COLO668 (cell line): ENCODE measurements at regions not wholly inside any gene's neighbourhood (a gene's known extent, or its start where the extent isn't known, plus 50 kb on each side); places are given as distances from the start of the nearest gene placed in this dataset.

Experiments
- DNase-seq: peaks from one replicate; lab custom pipeline; 2025; ENCODE audit not compliant: unreplicated experiment; lab: John Stamatoyannopoulos, UW

DNA sequence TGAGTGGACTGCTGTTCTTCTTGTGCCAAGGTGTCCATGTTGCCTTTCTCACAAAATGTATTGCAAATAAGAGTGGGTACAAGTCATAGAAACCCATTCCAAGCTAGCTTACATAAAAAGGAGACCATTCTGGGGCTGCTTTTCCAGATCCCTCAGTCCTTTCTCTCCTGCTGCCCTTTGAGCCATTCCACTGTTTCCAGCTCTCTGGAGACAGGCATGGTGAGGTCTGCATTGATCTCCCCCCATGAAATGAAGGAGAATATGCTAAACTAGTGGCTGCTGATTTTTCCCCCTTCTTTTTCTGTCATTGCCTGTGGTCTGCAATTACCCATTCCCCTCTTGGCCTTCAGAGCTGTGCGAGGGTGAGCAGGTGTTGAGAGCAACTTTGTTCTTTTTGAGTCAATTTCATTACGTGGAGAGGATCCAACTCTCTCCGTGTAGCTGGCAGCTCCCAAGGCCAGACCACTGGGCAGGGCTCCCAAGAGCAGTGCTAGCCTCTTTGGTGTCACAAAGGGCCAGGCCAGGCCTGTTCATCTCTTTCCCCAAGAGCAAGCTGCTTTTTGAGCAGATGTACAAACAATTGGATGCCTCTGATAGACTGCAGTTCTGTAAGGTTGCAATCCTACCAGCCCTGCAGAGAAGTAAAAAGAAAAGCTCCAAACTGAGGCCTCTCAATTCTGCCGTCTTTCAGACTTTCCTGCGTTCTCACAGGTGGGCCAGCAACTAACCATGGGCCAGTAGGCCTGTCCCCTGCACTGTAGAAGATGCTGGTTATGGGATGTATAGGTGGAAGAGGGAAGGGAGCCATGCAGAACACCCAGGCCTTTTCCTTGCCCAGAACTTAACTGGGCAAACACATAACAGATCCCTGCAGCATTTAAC lies 96.1 kb upstream of the ARMC2 start:
- DNase-seq, result no peak

DNA sequence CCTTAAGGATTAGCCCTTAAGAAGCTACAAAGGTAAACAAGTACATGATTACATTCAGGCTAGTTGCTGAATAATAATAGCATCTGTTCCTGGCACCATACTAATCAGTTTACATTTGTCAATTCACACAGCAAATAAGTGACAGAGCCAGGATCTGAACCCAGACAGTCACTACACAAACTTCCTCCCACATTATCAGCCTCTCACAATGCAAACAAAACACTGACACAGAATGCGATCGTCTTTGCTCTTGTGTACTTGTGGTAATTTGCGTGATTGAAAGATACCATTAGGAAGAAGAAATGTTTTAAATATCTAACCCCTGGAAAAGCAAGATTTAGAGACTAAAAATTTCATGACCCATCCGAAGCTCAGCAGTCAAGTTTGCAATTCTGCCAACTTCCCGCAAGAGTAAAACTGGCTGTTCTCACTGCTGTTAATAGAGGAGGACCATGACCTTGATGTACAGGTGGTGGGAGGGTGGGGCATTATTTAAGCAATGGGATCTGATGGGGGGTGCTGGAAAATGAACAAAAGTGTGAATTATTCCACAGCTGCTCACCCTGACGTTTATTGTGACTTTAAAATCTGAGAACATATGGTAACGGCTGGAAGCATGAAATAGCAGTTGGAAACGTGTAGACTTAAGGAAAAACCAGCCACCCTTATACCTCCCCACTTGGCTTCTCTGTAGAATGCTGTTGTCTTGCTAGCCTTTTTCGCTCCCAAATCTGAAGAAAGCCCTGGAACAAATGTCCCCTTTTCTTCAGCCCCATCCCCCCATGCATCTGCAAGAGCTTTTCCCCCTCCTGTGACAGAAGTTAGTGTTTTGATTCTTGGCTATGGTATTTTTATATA lies 95.3 kb upstream of the ARMC2 start:
- no peak for DNase-seq

DNA sequence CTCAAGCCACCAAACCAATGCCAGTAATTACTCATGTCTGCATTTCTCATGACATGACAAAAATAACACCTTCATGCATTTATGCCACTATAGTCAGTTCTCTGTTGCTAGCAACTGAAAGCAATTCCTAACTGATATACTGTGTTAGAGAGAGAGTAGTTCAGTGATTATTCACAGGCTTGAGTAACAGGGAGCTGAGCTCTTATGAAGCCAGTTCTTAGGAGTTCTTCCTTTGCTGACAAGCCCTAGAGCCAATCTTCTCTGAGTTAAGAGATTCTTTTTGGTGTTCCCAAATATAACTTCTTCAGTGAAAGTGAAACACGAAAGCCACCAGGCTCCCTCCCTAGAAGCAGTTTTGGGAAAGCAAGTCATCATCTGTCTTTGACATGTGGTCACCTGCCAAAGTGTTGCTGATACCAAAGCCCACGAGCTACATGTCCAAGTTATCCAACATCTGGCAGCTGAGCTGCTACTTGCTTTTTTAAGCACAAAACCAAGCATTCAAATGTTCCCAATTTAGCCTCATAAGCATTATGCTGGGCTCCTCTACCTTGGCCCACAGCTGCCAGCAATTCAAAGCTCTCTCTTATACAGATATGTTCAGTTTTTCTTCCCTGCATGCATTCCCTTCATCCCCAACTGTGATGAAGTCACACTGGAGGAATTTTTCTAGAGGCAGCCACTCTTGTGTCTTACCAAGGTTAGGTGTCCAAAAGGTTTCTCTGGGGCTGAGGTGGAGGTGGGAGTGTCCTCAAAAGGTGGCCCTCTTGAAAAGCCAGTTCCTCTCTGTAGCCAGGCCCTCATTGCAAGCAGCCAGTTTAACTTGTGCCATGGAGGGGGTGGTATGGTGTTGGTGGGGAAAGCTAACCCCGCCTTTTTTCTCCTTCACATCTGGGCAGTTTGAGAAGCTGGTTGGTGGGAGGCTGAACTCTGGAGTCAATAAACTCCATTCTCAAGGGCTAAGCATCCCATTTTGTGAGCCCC lies 92.7 kb upstream of the ARMC2 start:
- DNase-seq, result no peak

DNA sequence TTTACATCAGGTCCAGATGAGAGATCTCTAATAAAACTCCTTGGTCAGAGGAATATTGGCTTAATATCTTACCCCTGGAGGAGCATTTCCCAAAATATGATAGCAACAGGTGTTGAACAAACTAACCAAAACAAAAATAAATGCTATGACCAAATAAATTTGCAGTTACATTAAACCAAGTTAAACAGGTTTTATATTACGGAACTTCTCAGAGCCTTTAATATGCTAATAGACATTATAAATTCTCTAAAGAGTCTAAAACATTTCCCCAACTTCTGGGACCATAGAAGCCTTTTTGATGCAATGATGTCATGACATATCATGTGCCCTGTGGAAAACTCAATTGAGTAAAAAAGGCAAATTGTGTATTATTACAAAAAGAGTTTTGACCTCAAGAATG lies 90.9 kb upstream of the ARMC2 start:
- no peak for DNase-seq

DNA sequence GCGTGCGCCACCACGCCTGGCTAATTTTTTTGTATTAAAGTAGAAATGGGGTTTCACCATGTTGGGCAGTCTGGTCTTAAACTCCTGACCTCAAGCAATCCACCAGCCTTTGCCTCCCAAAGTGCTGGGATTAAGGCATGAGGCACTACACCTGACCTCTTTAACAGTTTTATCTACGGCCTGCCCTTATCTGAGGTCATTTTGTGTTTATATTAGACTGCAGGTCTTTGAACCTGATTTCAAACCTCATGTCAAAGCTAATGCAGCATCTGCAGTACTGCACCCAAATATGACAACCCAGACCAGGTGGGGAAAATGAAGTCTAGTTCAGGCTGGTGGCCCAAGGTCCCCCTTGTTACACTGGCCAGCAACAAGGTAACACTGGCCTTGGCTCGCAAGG lies 89.3 kb upstream of the ARMC2 start:
- DNase-seq, result no peak

DNA sequence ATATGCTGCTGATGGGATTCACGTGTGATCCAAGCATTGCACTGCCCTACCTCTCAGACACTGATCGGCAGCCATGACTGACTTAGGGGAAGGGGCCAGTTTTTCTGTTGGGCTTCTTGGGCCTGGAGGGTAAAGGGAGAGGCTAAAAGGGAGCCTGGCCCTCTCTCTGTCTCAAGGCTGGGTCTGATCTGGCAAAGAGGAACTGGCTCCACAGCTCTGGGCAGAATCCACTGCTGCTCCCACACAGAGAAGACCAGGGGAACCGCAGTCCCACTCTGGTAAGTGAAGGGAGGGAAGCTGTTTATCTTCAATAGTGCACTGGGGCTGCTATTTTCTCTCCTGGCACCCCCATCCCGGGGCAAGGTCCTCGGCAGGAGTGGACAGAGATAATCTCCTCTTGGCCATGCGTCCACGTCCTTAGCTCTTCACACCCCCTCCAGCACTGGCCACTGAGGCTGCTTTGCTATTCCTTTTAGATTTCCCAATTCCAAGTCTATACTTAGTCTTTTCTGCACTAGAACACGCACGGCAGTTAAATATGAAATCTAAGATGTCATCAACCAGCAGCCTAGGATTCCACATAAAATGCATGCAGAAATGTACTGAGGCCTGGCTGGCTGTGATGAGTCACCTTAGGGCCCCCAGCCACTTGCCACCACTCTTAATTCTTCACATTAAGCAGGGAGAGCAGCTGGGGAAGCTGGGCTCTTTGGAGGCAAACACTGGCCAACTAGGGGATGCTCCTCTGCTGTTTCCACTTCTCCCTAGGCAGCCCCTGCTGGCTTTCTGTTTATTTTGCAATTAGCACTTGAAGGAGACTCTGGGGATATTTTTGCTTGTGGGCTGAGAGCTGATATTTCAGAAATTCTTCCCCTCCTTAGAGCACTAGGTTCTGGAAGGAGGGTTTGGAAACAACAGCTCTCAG lies 87.8 kb upstream of the ARMC2 start:
- no peak for DNase-seq

DNA sequence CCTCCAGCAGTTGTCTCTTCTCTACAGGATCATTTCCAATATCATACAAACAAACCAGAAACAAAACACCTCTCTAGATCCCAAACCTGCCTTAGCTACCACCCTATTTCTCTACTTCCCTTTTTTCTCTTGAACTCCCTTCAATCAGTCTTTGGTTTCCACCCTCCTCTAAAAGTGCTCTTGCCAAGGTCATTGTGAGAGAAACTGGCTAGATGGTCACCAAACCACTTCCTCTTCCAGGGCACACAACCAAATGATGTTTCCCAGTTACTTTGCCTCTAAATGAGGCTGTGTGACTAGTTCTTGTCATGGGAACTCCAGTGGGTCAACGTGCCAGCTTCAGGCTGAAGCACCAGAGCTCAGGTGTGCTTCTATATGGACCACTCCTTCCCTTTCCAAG lies 85.8 kb upstream of the ARMC2 start:
- no peak for DNase-seq

DNA sequence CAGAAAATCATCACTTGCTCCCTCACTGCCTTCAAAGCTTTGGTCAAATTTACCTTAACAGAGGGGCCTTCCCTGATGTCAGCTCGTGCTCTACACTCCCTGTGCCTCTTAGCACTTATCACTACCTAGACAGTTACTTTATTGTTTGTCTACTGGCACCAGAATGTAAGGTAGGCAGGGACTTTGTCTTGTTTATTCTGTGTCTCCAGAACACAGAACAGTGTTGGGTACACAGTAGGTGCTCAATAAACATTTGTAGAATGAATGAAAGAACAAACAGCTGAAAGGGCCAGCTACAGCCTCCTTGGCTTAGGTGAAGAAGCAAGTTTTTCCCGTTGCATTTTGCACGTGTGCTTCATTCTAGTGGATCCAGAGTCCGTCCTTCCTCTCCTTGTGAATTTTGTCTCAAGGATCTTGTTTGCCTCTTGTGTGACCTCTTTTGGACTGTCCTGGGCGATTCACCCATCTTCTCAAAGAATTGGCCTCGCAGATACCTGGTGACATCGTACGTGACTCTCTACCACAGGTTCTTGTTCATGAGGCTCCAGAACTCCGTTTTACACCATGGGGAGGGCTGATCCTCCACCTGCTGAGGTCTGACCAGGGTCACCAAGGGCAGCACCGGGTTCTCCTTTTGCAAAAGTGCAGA lies 84.2 kb upstream of the ARMC2 start:
- DNase-seq, result no peak

DNA sequence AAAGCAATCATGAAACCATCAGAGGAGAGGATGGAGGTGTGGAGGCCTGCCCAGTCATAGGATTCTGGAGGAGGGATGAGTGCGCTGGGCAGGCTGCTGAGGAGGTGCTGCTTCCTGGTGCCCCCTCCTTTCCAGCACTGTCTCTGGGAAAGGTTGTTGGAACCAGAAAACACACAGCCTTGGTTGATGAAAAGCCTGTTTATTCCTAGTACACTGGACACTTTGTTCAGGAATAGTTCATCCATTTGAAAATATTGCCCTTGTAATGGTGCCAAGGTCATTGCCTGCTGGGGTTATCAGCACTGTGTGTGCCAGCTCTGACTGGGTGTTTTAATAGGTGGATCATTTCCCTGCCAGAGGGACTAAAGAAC lies 83.7 kb upstream of the ARMC2 start:
- DNase-seq, result no peak

DNA sequence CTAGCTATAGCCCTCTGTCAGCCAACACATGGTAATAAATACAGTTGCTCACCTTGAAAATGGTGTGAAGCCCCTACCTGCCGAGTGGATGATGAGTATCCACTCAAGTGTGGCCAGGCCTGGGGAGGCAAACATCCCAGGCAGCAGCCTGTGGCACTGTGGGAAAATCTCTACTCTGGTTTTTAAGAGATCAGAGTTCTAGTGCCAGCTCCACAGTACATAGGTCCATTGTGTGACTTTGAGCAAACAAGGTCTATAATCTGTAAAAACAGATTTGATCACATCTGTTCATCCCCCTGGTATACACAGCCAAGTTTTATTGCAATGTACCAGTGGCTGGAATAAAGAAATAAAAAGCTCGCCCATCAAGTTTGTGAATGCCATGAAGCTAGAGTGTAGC lies 82.7 kb upstream of the ARMC2 start:
- no peak for DNase-seq

DNA sequence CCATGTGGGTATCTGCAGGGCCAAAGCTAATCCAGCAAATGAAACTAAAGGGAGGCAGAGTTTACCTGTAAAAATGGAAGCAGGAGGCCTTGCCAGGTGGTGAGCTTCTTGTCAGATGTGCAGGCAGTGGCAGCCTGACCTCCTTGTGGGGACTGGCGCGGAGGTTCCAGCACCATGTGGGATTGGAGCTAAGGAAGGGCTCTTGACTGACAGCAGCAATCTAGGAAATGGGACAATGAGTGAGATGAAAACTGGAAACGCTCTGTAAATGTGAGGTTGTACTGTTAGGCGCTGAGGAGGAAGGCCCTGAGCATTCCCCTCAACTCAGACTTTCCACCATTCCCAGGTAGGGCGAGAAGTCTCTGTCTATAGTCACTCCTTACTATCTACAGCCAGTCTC lies 81.8 kb upstream of the ARMC2 start:
- no peak for DNase-seq

DNA sequence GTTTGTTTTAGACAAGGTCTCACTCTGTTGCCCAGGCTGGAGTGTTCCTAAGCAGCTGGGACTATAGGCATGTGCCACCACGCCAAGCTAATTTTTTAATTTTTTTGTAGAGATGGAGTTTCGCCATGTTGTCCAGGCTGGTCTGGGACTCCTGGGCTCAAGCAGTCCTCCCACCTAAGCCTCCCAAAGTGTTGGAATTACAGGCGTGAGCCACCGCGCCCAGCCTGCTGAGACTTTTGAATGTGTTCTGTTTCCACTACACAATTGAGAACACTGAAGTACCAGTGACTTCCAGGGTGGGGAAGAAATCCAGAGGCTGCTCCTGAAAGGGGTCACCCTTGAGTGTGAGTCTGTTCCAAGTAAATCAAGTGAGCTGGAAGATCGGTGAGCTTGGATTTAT lies 81.3 kb upstream of the ARMC2 start:
- no peak for DNase-seq

DNA sequence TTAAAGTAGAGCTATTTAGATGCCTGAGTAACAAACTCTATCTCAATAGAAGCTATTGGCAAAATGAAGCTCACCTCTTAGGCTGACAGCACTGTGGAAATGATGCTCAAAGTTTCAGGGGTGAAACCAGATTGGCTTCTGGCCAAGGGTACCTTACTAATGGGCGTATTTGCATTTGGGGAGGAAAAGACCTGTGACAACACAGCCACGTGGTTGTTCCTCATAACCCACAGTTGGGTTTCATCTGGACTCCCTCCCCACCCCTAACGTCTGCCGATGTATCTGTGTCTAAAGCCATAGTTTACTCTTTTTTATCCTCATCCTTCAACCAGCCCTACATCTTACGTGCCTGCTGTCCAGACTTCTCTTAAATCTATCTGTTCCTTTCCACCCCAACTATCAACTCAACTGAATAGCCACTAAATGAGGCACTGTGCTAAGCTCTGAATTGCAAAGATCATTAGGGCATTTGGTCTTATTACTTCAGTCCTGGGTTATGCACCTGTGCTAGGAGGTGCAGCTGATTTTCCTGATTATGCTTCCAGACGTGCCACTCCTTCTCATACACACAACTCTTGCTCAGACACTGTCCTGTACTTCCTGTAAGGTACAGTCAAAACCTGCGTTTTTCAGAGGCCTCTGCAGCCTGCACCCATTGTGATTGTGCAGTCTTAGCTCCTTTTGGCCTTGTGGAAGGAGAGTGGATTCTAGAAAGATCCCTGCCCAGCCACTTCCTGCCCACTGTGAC lies 80.6 kb upstream of the ARMC2 start:
- DNase-seq, result no peak

DNA sequence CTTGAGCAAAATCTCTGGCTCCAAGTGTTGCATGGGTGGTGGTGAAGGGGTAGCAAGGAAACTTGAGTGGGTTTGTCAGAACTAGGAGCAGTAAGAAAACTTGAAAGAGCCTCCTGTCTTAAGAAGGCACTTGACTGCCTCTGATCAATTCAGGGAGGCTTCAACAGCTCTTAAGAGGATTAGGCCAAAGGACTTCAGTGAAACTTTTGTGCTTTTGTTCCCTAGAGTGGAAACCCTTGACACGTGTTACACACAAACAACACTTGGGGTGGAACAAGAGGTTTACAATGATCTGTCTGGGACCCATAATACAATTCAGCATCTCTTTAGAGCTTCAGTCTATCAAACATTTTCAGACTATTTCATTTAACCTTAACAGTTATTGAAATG lies 80.1 kb upstream of the ARMC2 start:
- no peak for DNase-seq

DNA sequence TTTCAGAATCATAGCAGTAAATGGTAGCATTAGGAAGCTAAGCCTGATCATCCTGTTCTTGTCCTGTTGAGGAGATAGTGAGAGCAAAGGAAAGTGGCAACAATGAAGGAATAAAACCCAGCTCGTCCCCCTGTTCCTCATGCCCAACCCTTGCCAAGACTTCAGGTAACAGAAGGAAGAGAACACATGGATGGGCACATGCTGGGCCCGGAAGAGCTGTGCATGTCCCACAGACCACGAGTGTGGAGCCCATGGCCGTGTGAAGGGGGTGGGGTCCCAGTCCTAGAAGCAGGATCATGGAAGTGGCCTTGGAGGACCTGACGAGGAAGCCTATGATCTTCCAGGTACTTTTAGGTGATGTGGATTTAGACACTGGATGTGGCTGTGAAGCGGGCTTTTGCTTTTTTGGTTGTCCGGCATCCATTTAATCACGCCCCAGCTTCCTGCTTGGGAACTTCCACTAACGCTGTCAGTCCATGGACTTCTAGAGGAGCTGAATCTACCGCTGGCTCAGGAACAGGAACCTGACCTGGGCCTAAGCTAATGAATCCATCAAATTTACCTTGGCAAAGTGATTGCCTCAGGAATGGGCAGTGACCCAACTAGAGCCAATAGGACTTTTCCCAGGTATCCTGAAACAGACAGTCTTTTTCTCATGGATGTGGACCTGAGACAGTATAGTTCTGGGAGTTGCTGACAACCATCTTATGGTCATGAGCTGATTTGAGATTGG lies 79.3 kb upstream of the ARMC2 start:
- DNase-seq, result no peak

DNA sequence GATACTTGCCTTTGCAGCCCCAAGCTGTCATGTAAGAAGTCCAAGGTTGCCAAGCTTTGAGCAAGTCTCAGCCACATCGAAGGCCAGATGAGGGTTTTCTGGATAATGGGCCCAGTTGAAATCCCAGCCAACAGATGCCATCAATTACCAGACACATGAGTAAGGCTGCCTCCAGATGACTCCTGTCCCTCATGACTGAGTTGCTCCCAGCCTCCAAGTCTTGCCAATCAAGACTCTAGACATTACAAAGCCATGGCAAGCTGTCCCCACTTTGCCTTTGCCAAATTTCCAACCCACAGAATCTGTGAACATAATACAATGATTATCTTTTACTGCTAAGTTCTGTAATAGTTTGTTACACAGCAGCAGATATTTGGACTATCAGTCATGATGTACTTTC lies 76.8 kb upstream of the ARMC2 start:
- DNase-seq, result no peak

DNA sequence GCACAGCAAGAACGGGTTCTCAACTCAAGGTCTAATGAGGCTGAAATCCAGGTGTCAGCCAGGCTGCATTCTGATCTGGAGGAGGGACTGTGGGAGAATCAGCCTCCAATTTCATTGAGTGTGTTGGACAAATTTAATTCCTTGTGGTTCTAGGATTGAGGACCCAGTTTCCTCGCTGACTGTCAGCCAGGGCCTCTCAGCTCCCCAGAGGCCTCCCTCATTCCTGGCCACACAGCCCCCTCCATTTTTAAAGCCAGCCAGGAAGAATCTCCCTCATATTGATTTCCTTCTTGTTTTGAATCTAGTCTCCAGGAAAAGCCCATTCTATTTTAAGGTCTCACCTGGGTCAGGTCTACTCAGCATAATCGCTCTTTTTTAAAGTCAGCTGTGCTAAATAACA lies 73.7 kb upstream of the ARMC2 start:
- no peak for DNase-seq

DNA sequence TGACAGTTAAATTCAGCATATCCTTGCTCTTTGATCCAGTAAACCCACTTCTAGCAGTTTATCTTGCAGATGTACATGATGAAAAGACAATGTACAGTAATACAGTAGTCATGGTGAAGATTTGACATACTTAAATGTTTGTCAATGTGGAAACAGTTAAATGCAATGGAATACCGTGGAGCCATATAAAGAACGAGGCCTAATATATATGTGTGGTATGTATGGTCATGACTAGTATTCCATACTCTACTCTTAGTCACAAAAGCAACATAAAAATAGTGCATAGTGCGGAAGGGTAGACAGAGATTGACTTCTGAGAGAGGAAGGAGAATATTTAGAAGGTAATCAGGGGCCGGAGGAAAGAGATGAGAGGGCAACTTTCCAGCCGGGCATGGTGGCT lies 70.7 kb upstream of the ARMC2 start:
- DNase-seq, result no peak
